GM23338 (cell line): ENCODE measurements at regions not wholly inside any gene's neighbourhood (a gene's known extent, or its start where the extent isn't known, plus 50 kb on each side); places are given as distances from the start of the nearest gene placed in this dataset.

Experiments
- ATAC-seq: fragments of 200-7000 bp; cut with Tn5 transposase; 3 replicates; pipeline ENCODE4 v1.9.1; 2020
- DNase-seq: peaks from one replicate; pipeline ENCODE4 v3.0.0-alpha.2; 2015; ENCODE audit warnings: low spot score
- H2AFZ ChIP-seq: fragments of 200-600 bp; sonication (generic); 2 replicates; pipeline ENCODE4 v1.8.0; 2016; ENCODE audit warnings: antibody characterized with exemption, mild to moderate bottlenecking, moderate library complexity
- H3F3A ChIP-seq: fragments of 200-600 bp; sonication (generic); replicated peaks from 2 replicates; pipeline ENCODE4 v1.8.0; 2017; ENCODE audit warnings: antibody characterized with exemption, mixed run types, low read depth
- H3K27ac ChIP-seq: fragments of 200-600 bp; sonication (generic); 2 replicates; pipeline ENCODE4 v1.6.1; 2016; ENCODE audit warnings: low read depth
- H3K27me3 ChIP-seq: fragments of 200-600 bp; sonication (generic); 2 replicates; pipeline ENCODE4 v1.8.0; 2016; ENCODE audit warnings: mild to moderate bottlenecking, mixed run types, moderate library complexity; ENCODE audit not compliant: insufficient read depth
- H3K36me3 ChIP-seq: fragments of 200-600 bp; sonication (generic); 2 replicates; pipeline ENCODE4 v1.8.0; 2016; ENCODE audit warnings: mild to moderate bottlenecking; ENCODE audit not compliant: insufficient read depth
- H3K4me1 ChIP-seq: fragments of 200-600 bp; sonication (generic); 2 replicates; pipeline ENCODE4 v1.8.0; 2016; ENCODE audit warnings: mild to moderate bottlenecking, moderate library complexity; ENCODE audit not compliant: insufficient read depth
- H3K4me2 ChIP-seq: fragments of 200-600 bp; sonication (generic); 2 replicates; pipeline ENCODE4 v1.7.1; 2017; ENCODE audit warnings: mixed run types
- H3K4me3 ChIP-seq: fragments of 200-600 bp; sonication (generic); 2 replicates; pipeline ENCODE4 v1.6.1; 2016; ENCODE audit warnings: mixed run types
- H3K79me2 ChIP-seq: fragments of 200-600 bp; sonication (generic); replicated peaks from 2 replicates; pipeline ENCODE4 v1.8.0; 2017; ENCODE audit warnings: mild to moderate bottlenecking; ENCODE audit not compliant: insufficient read depth
- H3K9me2 ChIP-seq: fragments of 200-600 bp; sonication (generic); 2 replicates; pipeline ENCODE4 v1.8.0; 2017; ENCODE audit not compliant: insufficient read depth
- H4K20me1 ChIP-seq: fragments of 200-600 bp; sonication (generic); replicated peaks from 2 replicates; pipeline ENCODE4 v1.8.0; 2017; ENCODE audit warnings: mild to moderate bottlenecking; ENCODE audit not compliant: insufficient read depth
- H3K27ac Mint-ChIP-seq: 2 replicates; pipeline ENCODE4 v1.8.0; 2020; ENCODE audit warnings: inconsistent platforms, mild to moderate bottlenecking, moderate library complexity, mixed read lengths
- H3K27me3 Mint-ChIP-seq: 3 replicates; pipeline ENCODE4 v1.8.0; 2022; ENCODE audit warnings: low read depth, mild to moderate bottlenecking, moderate library complexity, mixed read lengths, inconsistent platforms; ENCODE audit not compliant: insufficient read depth, poor library complexity
- H3K36me3 Mint-ChIP-seq: 3 replicates; pipeline ENCODE4 v1.8.0; 2021; ENCODE audit warnings: low read depth, mild to moderate bottlenecking, inconsistent platforms, moderate library complexity, mixed read lengths
- H3K4me1 Mint-ChIP-seq: 3 replicates; pipeline ENCODE4 v1.8.0; 2020; ENCODE audit warnings: mild to moderate bottlenecking, inconsistent platforms, mixed read lengths
- H3K4me3 Mint-ChIP-seq: 3 replicates; pipeline ENCODE4 v1.8.0; 2021; ENCODE audit warnings: moderate library complexity, mild to moderate bottlenecking, inconsistent platforms, mixed read lengths
- H3K9me3 Mint-ChIP-seq: 3 replicates; pipeline ENCODE4 v1.8.0; 2020; ENCODE audit warnings: moderate library complexity, mild to moderate bottlenecking, inconsistent platforms, mixed read lengths
- CREB1 ChIP-seq: fragments of 250-450 bp; sonication (Bioruptor Pico); IDR thresholded peaks from 2 replicates; pipeline ENCODE4 v1.5.0; 2020; ENCODE audit warnings: low read depth, mild to moderate bottlenecking, moderate library complexity
- CTCF ChIP-seq, 2 experiments: fragments of 200-600 bp in 1 of 2; sonication (generic) in 1 of 2; conservative IDR thresholded peaks; 2 replicates each; pipeline versions ENCODE4 v1.5.1 to v1.6.1; 2016 to 2017; ENCODE audit warnings: antibody characterized with exemption in 2 of 2, low read depth in 2 of 2, mild to moderate bottlenecking in 2 of 2, moderate library complexity in 1 of 2
- ETS1 ChIP-seq: IDR thresholded peaks from 2 replicates; pipeline ENCODE4 v1.6.1; 2016; ENCODE audit warnings: antibody characterized with exemption
- EZH2 ChIP-seq: fragments of 200-600 bp; sonication (generic); IDR thresholded peaks from one replicate; pipeline ENCODE4 v1.8.0; 2017; ENCODE audit warnings: antibody characterized with exemption, mild to moderate bottlenecking, low read depth; ENCODE audit not compliant: unreplicated experiment
- EZH2phosphoT487 ChIP-seq: fragments of 200-600 bp; sonication (generic); IDR thresholded peaks from one replicate; pipeline ENCODE4 v1.8.1; 2018; ENCODE audit warnings: antibody characterized with exemption; ENCODE audit not compliant: unreplicated experiment
- JUNB ChIP-seq: IDR thresholded peaks from one replicate; pipeline ENCODE4 v1.6.1; 2016; ENCODE audit warnings: antibody characterized with exemption; ENCODE audit not compliant: unreplicated experiment
- NANOG ChIP-seq: IDR thresholded peaks from 2 replicates; pipeline ENCODE4 v1.6.1; 2016; ENCODE audit warnings: antibody characterized with exemption, borderline replicate concordance
- POLR2AphosphoS5 ChIP-seq: IDR thresholded peaks from 2 replicates; pipeline ENCODE4 v1.6.1; 2016; ENCODE audit warnings: antibody characterized with exemption, low read depth
- REST ChIP-seq: IDR thresholded peaks from one replicate; pipeline ENCODE4 v1.6.1; 2018; ENCODE audit warnings: antibody characterized with exemption; ENCODE audit not compliant: unreplicated experiment
- STAT1 ChIP-seq: IDR thresholded peaks from one replicate; pipeline ENCODE4 v1.6.1; 2016; ENCODE audit warnings: antibody characterized with exemption; ENCODE audit not compliant: unreplicated experiment
- ZNF114 ChIP-seq: fragments of 250-450 bp; sonication (Bioruptor Pico); IDR thresholded peaks from 2 replicates; pipeline ENCODE4 v1.5.0; 2020; ENCODE audit warnings: mild to moderate bottlenecking, moderate library complexity
- ZNF331 ChIP-seq: fragments of 250-450 bp; sonication (Bioruptor Pico); IDR thresholded peaks from 2 replicates; pipeline ENCODE4 v1.5.0; 2020; ENCODE audit warnings: low read depth, mild to moderate bottlenecking, moderate library complexity

- no peak for TF ChIP-seq REST
- no peak for TF ChIP-seq ZNF114
- TF ChIP-seq ZNF331 (CRISPR knock-in tag) = no peak
Observed at GRCh38 chr10:3428826-3429225, 256.2 kb upstream of the PITRM1 start (continued).

- DNase-seq (no peak), ATAC-seq (no peak)
- H3K4me1 ChIP-seq = no peaks in the 10 kb centered on the region
- no peak overlapping the region for H3K27ac ChIP-seq
- peaks cover 4% of the 10 kb centered on the region; the same call in 2 of the 3 replicates for H3K36me3 Mint-ChIP-seq
- peaks cover 8% of the 10 kb centered on the region; the same call in 2 of the 3 replicates for H3K9me3 Mint-ChIP-seq
- H3K4me3 ChIP-seq = no peak overlapping the region
- H2AFZ ChIP-seq = no peak overlapping the region
- peaks cover 7% of the 10 kb centered on the region; the same call in 1 of the 3 replicates for H3K4me1 Mint-ChIP-seq
- no peaks in the 10 kb centered on the region for H3F3A ChIP-seq
- no peaks in the 10 kb centered on the region for H3K27me3 ChIP-seq
- no peak overlapping the region for H3K4me3 Mint-ChIP-seq
- H3K27ac Mint-ChIP-seq = no peak overlapping the region
- TF ChIP-seq NANOG (no peak), ZNF114 (no peak), POLR2AphosphoS5 (no peak), JUNB (no peak), STAT1 (no peak), CREB1 (CRISPR knock-in tag) (no peak), ZNF331 (CRISPR knock-in tag) (no peak), ETS1 (no peak)
- H3K36me3 ChIP-seq = no peaks in the 10 kb centered on the region
- no peaks in the 10 kb centered on the region for H3K27me3 Mint-ChIP-seq
- no peaks in the 10 kb centered on the region for H4K20me1 ChIP-seq
- H3K4me2 ChIP-seq = no peak overlapping the region
- H3K9me2 ChIP-seq = 0 out of 2 replicates have a peak, but pooled peaks cover 8% of the 10 kb centered on the region
- no peaks in the 10 kb centered on the region for H3K79me2 ChIP-seq
Observed at GRCh38 chr10:3427950-3428354, 255.4 kb upstream of the PITRM1 start.

GRCh38 chr10:3427347-3427746, 254.8 kb upstream of the PITRM1 start:
- H3K27me3 Mint-ChIP-seq = no peaks in the 10 kb centered on the region
- H3K36me3 Mint-ChIP-seq = peaks cover 4% of the 10 kb centered on the region; the same call in 2 of the 3 replicates
- Histone ChIP-seq H3K79me2 (no peaks in the 10 kb centered on the region), H3K36me3 (no peaks in the 10 kb centered on the region), H3K4me2 (no peak overlapping the region), H3K27ac (no peak overlapping the region), H2AFZ (no peak overlapping the region), H4K20me1 (no peaks in the 10 kb centered on the region), H3K4me3 (no peak overlapping the region), H3F3A (no peaks in the 10 kb centered on the region), H3K9me2 (0 out of 2 replicates have a peak, but pooled peaks cover 8% of the 10 kb centered on the region), H3K4me1 (no peaks in the 10 kb centered on the region), H3K27me3 (no peaks in the 10 kb centered on the region)
- no peak for ATAC-seq
- peaks cover 7% of the 10 kb centered on the region; the same call in 1 of the 3 replicates for H3K4me1 Mint-ChIP-seq
- peaks cover 8% of the 10 kb centered on the region; the same call in 2 of the 3 replicates for H3K9me3 Mint-ChIP-seq
- DNase-seq = no peak
- no peak overlapping the region for H3K4me3 Mint-ChIP-seq
- H3K27ac Mint-ChIP-seq = no peak overlapping the region
- TF ChIP-seq NANOG (no peak), CTCF (conservative IDR thresholded peaks at IDR 0.05; ENCODE audit: low read depth in 2 of 2) (no peak), EZH2 (no peak), CREB1 (CRISPR knock-in tag) (no peak), EZH2phosphoT487 (no peak), POLR2AphosphoS5 (no peak), REST (no peak), ZNF114 (no peak), STAT1 (no peak), JUNB (no peak)
